ENCODE measurements at regions not wholly inside any gene's neighbourhood (a gene's known extent, or its start where the extent isn't known, plus 50 kb on each side); places are given as distances from the start of the nearest gene placed in this dataset.
"Not testable (repeated sequence)": the region's sequence is repeated elsewhere in the genome, so short reads cannot be mapped to it uniquely, and the experiment has no call there.

DNA sequence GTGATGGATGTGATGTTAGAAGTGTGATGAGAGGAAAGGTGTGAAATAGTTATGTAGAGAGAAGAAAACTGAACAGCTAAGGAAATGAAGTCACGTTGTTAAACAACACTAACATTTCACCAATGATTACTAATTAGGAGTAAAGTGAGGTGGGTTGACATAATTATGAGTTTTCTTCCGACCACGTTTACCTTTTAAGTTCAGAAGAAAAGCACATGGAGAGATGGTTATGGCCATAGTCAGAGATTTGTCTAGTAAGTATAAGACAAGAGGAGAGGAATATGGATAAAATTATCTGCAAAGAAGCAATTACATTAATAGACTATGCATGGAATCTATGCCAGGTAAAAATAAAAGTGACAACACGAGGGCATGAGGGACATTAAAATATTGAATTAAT is 551.3 kb upstream of the TECRL start:
- DNase-seq, result no peak

DNA sequence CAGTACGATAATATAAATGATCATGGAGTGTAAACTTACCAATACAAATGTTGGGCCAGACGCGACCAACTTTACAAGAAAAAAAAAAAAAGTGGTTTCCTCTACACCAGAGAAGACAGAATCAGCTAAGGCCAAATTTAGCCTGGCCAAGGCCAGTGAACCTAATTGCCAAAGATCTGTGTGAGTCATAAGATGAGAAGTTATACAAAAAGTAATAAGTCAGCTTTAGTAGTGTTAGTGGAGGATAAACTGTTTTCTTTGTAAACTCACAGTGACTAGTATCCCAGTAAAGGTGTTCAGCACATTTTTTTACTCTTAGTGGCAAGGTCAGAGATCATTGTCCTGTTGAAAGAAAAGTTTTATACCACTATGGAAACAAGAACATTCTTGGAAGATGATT is 531.4 kb upstream of the TECRL start:
- no peak for DNase-seq

DNA sequence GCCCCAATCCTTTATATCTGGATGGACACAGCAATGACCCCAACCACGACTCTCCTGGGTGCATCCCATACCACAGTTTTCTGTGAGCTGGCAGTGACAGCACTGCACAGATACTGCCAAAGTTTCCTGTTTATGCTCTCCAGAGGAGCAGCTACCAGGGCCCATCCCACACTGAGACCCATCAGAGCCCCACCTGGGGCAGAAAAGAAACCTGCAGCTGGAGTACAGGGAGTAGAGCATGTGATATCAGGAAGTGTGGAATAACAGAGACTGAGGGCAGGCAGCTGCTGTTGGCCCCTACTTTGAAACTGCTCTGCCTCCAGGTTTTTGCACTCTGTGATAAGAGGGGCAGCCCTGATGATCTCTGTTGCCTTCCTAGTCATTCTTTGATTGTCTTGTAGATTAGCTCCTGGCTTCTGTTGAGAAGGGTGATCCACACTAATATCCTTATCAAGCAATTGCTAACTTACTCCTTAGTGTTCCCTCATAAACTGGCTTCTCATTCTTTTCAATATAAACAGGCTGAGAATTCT is 526.3 kb upstream of the TECRL start:
- DNase-seq, result no peak

DNA sequence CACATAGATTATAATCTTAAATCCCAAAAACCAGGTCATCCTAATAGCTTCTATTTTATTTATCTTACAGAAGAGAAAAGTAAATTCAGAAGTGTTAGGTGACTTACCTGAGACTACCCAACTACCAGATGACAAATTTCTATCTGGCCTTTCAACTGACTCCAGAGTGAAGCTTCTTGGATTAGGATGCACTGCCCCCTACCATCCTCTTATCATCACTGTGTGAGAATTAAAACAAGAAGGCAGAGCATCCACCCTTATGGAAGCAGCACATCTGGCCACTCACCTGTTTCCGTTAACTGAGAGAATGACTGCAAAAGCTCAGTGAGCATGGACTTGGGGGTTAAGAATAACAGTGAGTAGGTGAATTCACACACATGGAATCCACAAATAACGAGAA is 502.6 kb upstream of the TECRL start:
- no peak for DNase-seq

DNA sequence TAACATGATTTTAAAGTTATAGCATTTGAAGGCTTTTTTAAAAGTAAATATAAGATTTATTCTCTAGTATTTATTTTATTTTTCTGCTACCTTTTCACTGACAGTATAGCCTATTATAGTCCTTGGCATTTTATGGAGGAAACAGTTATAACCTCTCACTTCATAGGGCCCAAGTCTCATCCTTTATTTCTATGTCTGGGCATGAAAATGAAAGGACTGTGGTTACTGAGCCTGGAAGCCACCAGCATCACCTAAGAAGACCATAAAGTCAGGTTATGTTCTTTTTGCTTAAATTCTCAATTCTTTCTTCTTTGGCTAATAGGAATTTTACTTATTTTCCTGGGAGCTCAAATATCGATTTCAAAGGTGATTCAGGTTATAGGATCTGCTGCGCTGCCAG is 494.7 kb upstream of the TECRL start:
- DNase-seq, result no peak

DNA sequence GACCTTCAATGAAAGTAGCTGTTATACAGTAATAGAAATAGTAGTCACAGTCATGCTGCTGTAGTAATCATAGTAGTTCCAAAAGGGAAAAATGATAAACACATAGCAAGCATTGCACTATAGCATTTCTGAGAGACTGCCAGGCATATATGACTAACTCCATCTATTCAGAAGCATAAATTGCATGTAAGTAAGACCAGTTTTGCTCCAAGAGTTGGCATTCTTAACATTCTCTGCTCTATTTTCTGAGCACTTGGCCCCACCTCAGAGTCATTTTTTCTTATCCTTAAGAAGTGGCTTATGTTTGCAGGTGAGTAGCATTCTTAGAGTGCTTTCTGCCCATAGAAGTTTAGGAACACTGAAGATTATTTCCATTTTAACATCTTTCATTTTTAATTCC is 490.3 kb upstream of the TECRL start:
- no peak for DNase-seq

DNA sequence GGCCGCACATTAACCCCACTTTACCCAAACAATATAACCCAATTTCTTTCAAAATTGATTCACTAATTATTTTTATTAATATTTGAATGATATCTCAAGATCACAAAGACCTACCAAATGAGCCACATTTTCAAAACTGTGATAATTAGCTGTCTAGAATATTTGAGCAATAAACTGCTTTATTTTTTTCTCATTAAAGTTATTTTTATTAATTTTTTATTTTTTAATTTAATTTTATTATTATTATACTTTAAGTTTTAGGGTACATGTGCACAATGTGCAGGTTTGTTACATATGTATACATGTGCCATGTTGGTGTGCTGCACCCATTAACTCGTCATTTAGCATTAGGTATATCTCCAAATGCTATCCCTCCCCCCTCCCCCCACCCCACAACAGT is 489.8 kb upstream of the TECRL start:
- not testable (repeated sequence) for DNase-seq

DNA sequence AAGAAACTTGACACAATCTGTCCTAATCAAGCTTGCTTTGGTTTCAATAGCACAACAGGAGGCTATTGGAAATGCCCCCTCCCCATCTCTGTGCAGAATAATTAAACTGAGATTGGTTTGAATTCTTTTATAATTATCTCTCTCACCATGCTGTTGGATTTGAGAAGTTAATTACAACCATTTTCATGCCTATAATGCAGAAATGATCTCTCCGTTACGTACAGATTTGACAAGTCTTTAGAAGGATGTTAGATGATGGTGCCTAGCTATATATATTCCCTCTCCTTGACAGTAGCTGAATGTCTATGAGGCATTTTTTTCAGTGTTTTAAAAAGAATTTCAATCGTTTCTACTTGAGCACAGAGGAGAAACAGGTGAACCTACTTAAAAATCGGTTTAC is 488.4 kb upstream of the TECRL start:
- no peak for DNase-seq

DNA sequence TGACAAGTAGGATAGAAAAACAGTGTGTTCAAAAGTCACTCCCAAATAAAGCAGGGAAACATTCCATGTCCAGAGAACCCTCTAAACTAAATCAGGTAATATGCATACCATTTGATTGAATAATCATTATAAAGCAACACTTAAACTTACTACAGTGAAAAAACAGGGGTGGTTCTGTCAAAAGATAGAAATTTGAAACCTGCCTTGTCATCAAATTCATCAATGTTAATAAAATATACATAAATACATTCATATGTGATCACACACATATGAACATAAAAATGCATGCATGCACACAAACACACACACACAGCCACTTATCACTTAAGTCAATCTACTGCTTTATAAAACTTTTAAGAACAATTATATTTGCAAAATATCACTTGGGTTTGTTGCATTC is 485.8 kb upstream of the TECRL start:
- no peak for DNase-seq

DNA sequence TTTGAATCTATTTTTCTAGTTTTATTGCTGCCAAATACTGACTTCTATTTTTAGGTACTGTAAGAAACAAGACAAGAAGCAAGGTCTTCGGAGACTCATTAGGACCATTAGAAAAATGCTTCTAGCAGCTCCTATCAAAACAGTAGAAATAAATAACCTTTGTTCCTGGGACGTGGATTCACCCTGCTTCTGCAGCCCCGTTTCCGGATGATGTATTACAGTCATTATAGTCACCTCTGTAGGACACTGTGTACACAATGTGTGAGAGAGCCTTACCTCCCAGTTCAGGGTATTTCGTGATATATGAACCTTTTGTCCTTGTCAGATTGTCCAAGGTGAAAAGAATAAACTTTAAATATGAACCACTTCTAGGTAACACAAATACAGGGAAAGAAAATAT is 484.0 kb upstream of the TECRL start:
- no peak for DNase-seq

DNA sequence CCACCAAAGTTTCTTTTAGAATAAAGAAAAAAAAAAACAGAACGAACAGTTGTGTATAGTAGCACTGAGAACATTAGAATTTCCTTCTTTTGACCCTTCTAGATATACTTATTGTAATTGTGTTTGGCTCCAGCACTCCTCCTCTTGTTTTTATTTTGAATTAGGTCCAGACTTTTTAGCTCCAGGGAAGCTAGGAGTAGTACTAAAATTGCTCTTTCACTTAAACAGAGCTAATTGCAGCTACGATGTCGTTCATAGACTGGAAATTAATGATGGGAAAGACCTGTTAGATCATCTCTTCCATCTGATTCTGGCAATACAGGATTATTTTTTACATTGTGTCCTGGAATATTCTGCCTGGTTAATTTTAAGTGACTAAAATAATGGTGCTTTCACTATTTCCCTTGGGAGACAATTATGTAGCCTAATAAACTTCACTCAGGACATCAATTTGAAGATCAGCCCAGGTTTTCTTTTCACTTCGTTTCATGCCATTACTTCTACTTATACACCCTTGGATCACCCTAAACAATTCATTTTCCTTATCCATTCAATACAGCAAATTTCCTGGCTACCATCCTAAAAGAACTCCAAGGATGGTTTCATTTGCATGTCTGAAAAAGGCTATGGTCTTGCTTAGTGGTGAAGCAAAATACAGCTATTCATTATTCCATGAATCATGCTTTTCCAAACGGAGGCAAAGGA is 480.8 kb upstream of the TECRL start:
- no peak for DNase-seq

DNA sequence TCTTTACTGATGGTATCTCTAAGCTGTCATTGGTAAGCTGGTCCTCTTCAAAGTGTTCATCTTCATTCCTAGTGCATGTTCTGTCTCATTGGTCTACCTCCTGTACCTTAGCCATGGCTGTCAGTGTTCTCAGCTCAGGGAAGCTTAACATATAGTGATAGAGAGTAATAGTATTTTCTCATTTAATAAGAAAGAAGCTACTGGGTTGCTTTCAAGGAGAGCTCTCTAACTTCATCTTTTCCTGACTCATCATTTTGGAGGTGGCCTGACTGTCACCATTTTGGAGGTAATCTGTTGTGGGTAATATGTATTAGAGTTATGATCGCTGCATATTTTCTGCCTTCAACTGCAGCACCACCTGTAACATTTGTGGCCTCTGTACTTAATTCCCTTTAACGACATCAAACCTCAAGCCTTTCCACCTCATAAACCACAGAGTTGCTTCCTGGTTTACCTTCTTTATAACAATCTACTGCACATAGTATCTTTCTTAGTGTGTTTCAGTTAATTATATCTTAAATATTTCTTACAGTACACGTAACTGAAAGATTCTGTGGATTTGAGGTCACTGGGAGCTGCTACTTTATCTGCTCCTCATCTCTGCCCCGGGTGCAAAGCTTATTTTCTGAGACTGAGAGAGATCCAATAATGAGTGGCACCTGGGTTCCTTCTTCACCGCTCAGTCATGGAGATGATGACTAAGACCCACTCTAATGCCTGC is 474.0 kb upstream of the TECRL start:
- no peak for DNase-seq

DNA sequence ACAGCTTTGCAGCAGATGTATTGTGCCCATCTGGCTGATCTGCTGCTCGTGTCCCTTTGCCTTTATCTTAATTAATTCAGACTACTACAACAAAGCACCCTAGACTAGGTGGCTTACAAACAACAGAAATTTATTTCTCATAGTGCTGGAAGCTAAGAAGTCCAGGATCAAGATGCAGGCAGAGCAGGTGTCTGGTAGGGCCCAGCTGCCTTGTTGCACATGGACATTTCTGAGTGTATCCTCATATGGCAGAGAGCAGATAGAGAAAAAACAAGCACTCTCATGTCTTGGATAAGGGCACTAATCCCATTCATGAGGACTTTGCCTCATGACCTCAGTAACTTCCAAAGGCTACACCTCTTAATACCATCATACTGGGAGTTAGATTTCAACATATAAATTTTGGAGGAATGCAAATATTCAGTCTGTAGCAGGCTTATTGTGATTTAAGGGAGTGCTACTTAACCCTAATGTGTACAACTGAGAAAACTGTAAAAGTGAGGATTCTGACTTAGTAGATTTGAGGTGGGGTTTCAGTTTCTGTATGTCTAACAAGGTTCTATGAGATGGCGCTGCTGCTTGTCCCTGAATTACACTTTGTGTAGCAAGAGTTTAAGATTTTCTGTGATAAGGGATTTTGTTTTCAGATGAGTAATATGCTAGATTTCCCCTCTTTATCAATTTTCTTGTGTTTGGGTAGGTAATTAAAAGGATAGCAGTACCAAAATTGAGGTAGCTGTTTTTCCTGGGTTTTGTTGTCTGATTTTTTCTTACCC is 473.2 kb upstream of the TECRL start:
- DNase-seq, result no peak

DNA sequence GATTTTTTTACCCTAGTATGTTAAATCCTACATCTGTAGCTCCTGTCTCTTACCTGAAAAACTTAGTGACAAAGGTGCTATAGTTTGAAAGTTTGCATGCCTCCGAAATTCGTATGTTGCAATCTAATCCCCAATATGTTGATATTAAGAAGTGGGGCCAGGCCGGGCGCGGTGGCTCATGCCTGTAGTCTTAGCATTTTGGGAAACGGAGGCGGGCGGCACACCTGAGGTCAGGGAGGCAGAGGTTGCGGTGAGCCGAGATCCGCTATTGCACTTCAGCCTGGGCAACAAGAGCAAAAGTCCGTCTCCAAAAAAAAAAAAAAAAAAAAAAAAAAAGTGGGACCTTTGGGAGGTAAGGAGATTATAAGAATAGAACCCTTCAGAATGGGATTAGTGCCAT is 471.3 kb upstream of the TECRL start:
- no peak for DNase-seq

DNA sequence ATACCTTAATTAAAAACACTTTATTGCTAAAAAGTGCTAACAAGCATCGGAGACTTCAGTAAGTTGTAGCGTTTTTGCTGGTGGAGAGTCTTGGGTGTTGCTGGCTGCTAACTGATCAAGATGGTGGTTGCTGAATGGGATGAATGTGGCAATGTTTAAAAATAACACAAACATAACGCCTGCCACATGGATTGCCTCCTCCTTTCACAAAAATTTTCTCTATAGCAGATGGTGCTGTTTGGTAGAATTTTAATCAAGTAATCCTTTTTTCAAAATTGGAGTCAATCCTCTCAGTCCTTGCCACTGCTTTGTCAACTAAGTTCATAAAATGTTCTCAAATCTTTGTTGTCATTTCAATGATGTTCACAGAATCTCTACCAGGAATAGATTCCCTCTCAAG is 466.8 kb upstream of the TECRL start:
- DNase-seq, result no peak

DNA sequence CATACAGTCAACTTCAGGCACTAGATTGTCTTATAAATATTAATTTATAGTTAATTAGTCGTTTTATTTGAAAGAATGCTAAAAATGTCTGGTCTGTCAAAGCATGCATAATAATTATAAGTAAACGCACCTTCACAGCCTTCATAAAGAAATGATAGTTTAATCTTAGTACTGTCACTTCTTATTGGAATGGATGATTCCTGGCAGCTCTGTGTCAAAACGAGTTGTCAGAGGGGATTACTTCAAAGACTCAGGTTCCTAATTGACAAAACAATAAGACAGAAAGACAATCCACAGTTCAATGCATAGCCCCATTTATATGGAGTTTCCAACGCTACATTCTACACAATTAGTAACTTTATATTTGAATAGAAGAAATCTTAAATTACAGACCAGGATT is 461.3 kb upstream of the TECRL start:
- DNase-seq, result no peak

DNA sequence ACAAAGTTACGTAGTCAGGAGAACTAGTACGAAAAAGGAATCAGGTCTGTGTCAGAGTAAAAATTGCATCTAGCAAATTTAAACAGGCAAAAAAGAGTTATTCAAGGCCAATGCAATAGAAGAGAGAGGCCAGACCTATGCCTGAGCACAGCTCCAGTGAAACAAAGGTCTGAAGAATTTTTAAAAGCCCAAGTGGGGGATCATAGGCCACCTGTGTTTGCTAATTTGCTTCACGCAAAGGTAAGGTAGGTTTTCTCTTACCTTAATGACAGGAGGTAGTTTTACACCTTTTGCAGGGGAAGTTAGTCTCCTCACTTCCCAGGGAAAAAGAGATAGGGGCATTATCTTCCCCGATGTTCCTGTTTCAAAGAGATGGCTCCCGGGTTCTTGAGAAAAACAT is 448.6 kb upstream of the TECRL start:
- no peak for DNase-seq

DNA sequence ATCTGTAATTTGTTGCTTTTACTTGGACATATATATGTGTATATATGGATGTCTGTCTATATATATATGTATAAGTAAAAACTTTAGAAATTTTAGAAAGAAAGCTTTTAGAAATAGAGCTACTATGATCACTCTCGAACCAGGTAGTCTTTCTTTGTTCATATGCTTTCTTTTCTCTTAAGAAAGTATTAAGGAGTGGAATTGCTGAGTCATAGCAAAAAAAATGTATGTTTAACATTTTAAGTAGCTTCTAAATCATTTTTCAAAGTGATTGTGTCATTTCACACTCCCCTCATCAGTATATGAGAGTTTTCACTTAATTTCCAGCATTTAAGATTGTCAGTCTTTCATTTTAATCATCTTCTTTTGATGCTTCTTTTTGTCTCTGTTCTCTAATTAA is 447.9 kb upstream of the TECRL start:
- no peak for DNase-seq

DNA sequence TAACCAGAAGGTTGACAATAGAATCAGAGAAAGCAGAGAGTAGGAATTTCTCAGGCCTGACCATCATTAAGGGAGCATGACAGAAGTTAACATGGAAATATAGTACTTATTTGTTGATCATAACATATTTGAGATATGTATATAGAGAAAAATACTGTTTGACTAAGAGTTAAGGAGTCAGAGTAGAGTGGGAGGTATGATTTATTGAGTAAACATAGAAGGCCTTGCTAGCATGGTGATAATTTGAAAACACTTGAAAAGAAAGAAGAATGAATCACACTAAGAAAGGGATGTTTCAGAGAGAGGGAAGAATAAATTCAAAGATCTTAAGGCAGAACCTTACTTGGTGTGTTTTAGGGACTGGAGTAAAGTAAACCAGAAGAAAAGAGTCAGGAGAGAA is 437.2 kb upstream of the TECRL start:
- no peak for DNase-seq

DNA sequence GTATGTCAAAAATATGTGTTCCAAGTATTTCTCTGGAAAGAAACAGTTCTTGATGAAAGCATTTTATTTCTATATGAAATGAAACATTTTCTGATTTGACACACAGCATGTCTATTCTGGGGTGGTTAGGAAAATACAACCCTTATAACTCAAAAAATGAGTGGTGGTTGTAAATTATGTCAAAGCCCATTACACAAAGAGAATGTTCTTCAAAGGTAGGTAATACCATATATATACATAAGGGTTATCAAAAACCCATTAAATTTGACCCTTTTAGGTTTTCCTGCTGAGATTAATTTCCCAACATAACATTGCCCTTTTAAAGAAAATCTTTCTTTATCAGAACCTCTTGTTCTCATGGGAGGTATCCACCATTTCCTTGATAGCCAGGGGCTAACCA is 420.5 kb upstream of the TECRL start:
- DNase-seq, result no peak

DNA sequence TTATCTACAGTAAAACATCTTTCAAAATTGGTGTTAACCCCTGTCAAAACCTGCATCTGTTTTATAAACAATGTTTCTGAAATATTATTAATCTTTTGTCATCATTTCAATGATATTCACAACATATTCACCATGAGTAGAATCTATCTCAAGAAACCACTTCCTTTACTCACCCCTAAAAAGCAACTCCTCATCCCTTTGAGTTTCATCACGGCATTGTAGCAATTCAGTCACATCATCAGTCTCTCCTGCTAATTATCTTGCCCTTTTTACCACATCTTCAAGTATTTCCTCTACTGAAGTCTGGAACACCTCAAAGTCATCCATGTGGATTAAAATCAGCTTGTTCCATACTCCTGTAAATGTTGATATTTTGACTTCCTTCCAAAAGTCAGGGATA is 415.3 kb upstream of the TECRL start:
- no peak for DNase-seq

DNA sequence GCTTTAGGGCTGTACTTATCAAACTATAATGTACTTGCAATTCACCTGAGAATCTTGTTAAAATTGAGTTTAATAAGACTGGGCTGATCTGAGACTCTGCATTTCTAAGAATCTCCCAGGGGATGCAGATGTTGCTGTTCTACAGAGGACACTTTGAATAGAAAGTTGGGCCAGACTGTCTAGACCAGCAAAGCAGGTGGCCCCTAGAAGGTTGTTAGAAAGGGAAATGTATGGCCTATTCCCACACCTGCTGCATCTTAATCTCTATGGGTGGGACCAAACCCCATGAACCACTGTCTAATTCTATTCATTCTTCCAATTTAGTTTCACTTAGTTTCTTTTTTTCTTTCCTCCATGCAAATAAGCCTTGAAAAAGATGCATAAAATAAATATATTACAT is 413.2 kb upstream of the TECRL start:
- no peak for DNase-seq

DNA sequence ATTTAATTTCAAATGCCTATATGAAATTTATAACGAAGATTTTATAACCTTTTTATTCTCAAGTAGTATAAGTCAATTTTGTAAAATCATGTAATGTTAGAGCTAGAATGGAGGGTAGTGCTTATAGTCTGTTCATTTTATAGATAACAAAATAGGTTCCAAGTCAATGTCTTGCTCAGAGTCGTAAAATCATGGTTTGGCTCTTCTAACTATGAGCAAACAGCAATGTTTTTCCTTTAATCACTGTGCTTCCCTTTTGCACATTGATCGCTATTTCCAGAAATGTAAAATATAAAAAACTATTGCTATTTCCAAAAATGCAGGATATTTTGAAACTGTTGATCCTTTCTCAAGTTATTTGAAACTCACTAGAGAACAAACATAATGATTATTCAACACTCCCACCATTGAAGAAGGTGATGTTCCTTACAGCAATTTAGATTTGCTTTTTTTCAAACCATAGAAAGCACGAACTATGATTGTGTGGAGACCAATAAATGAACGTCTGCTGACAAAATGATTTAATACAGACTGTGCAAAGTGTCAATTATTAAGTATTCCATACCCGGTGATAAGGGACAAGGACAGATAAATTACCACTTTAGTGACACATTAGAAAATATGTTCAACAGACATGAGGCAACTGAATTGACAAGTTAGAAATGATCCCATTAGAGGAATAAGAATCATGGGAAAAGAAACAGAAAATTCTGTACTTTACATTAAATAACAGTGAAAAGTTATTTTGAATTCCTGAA is 412.1 kb upstream of the TECRL start:
- no peak for DNase-seq

Measured in NCI-H1436 (cell line).